A549 (cell line): ENCODE measurements at regions not wholly inside any gene's neighbourhood (a gene's known extent, or its start where the extent isn't known, plus 50 kb on each side); places are given as distances from the start of the nearest gene placed in this dataset.

Experiments used
- ATAC-seq, 2 experiments: fragments of 200-7000 bp in 1 of 2; fragments of >200 bp in 1 of 2; cut with Nextera tagmentation in 1 of 2; cut with Tn5 transposase in 1 of 2; 3 replicates each; pipeline versions ENCODE4 v1.8.0 to v1.9.1; 2018 to 2020; ENCODE audit warnings: mild to moderate bottlenecking in 1 of 2, moderate library complexity in 1 of 2
- CTCF ChIA-PET: fragments of 300-600 bp; sonication (Branson Sonifier 250); formaldehyde crosslinking; extraction: SDS; loops from one replicate; lab custom pipeline; 2021; ENCODE audit warnings: antibody characterized with exemption, inconsistent platforms; lab: Yijun Ruan, JAX
- POLR2A ChIA-PET: fragments of 350-600 bp; formaldehyde crosslinking; extraction: SDS; loops from one replicate; lab custom pipeline; 2021; ENCODE audit warnings: antibody characterized with exemption, inconsistent platforms; lab: Yijun Ruan, JAX
- DNase-seq, 2 experiments: peaks; one replicate each; pipeline versions ENCODE4 v3.0.0 to v3.0.0-alpha.2; 2011 to 2016; ENCODE audit warnings: low read depth in 1 of 2, low spot score in 1 of 2
- FAIRE-seq: peaks from 2 replicates; lab custom pipeline; 2011; peaks lifted over from hg19 to GRCh38; lab: Jason Lieb, UNC
- H3K27ac ChIP-seq, 2 experiments: fragments of >200 bp; sonication (Bioruptor Twin); formaldehyde crosslinking; 3 replicates each; pipeline ENCODE4 v1.5.1; 2016 to 2017
- H3K4me1 ChIP-seq: fragments of >200 bp; sonication (Bioruptor Twin); formaldehyde crosslinking; 3 replicates; pipeline ENCODE4 v1.6.1; 2016
- H3K4me2 ChIP-seq: fragments of >200 bp; sonication (Bioruptor Twin); formaldehyde crosslinking; 3 replicates; pipeline ENCODE4 v1.6.1; 2016
- H3K4me3 ChIP-seq: fragments of >200 bp; sonication (Bioruptor Twin); formaldehyde crosslinking; 3 replicates; pipeline ENCODE4 v1.5.1; 2016
- H3K9me3 ChIP-seq: fragments of >200 bp; sonication (Bioruptor Twin); formaldehyde crosslinking; 3 replicates; pipeline ENCODE4 v1.6.1; 2016
- BHLHE40 ChIP-seq: IDR thresholded peaks from 2 replicates; pipeline ENCODE4 v1.6.1; 2012; ENCODE audit warnings: low read depth, low read length, inconsistent platforms
- CEBPB ChIP-seq, 2 experiments: fragments of >200 bp in 1 of 2; sonication (Bioruptor Twin) in 1 of 2; formaldehyde crosslinking in 1 of 2; IDR thresholded peaks; 2 replicates each; pipeline ENCODE4 v1.6.1; 2012 to 2016
- CHD2 ChIP-seq: fragments of 150-350 bp; IDR thresholded peaks from 2 replicates; pipeline ENCODE4 v1.6.1; 2014; ENCODE audit warnings: low read length; ENCODE audit not compliant: partially characterized antibody
- CHD4 ChIP-seq: fragments of 200-600 bp; sonication (generic); IDR thresholded peaks from 2 replicates; pipeline ENCODE4 v1.6.1; 2016; ENCODE audit warnings: antibody characterized with exemption, mild to moderate bottlenecking, borderline replicate concordance
- CTCF ChIP-seq: fragments of >200 bp; sonication (Bioruptor Twin); formaldehyde crosslinking; IDR thresholded peaks from 3 replicates; pipeline ENCODE4 v1.5.1; 2016
- E2F6 ChIP-seq: IDR thresholded peaks from 2 replicates; pipeline ENCODE4 v1.6.1; 2012; ENCODE audit warnings: low read depth, borderline replicate concordance
- EHMT2 ChIP-seq: fragments of 200-600 bp; sonication (generic); IDR thresholded peaks from 2 replicates; pipeline ENCODE4 v1.6.1; 2016; ENCODE audit warnings: antibody characterized with exemption, low read depth, mild to moderate bottlenecking, moderate library complexity
- FOXS1 ChIP-seq: fragments of 250-450 bp; sonication (Bioruptor Pico); IDR thresholded peaks from 2 replicates; pipeline ENCODE4 v1.5.0; 2020; ENCODE audit warnings: mild to moderate bottlenecking, moderate library complexity
- GATA3 ChIP-seq: IDR thresholded peaks from 2 replicates; pipeline ENCODE4 v1.6.1; 2012; ENCODE audit warnings: borderline replicate concordance
- HEYL ChIP-seq: fragments of 250-450 bp; sonication (Bioruptor Pico); IDR thresholded peaks from 2 replicates; pipeline ENCODE4 v1.8.0; 2021; ENCODE audit warnings: mild to moderate bottlenecking, moderate library complexity
- HOXB5 ChIP-seq: fragments of 250-450 bp; sonication (Bioruptor Pico); IDR thresholded peaks from 2 replicates; pipeline ENCODE4 v1.5.0; 2020; ENCODE audit warnings: mild to moderate bottlenecking, moderate library complexity
- JUN ChIP-seq, 2 experiments: fragments of >200 bp; sonication (Bioruptor Twin); formaldehyde crosslinking; IDR thresholded peaks; 2 replicates in 1 of 2; 3 replicates in 1 of 2; pipeline ENCODE4 v1.6.1; 2016 to 2017
- JUNB ChIP-seq: fragments of >200 bp; sonication (Bioruptor Twin); formaldehyde crosslinking; IDR thresholded peaks from 2 replicates; pipeline ENCODE4 v1.6.1; 2016
- KDM1A ChIP-seq: fragments of 200-600 bp; sonication (generic); IDR thresholded peaks from 2 replicates; pipeline ENCODE4 v1.6.1; 2016; ENCODE audit warnings: low read depth, mild to moderate bottlenecking
- KDM5A ChIP-seq: fragments of 200-600 bp; sonication (generic); IDR thresholded peaks from 2 replicates; pipeline ENCODE4 v1.6.1; 2016; ENCODE audit warnings: antibody characterized with exemption, mild to moderate bottlenecking
- MAFK ChIP-seq: fragments of 450-650 bp; IDR thresholded peaks from 2 replicates; pipeline ENCODE4 v1.6.1; 2014; ENCODE audit not compliant: partially characterized antibody
- MAX ChIP-seq: IDR thresholded peaks from 2 replicates; pipeline ENCODE4 v1.6.1; 2012
- NPAS2 ChIP-seq: fragments of 250-450 bp; sonication (Bioruptor Pico); IDR thresholded peaks from 2 replicates; pipeline ENCODE4 v1.8.0; 2022; ENCODE audit warnings: mild to moderate bottlenecking, moderate library complexity, borderline replicate concordance
- PHF8 ChIP-seq: fragments of 200-600 bp; sonication (generic); IDR thresholded peaks from 2 replicates; pipeline ENCODE4 v1.6.1; 2016; ENCODE audit warnings: low read depth, mild to moderate bottlenecking, antibody characterized with exemption, moderate library complexity, borderline replicate concordance
- RARB ChIP-seq: fragments of 250-450 bp; sonication (Bioruptor Pico); IDR thresholded peaks from 2 replicates; pipeline ENCODE4 v1.8.0; 2021; ENCODE audit warnings: mild to moderate bottlenecking, moderate library complexity
- REST ChIP-seq: fragments of 200-600 bp; sonication (generic); IDR thresholded peaks from 2 replicates; pipeline ENCODE4 v1.6.1; 2016; ENCODE audit warnings: antibody characterized with exemption, mild to moderate bottlenecking, moderate library complexity
- RFX5 ChIP-seq: fragments of 450-650 bp; IDR thresholded peaks from 2 replicates; pipeline ENCODE4 v1.7.1; 2014; ENCODE audit warnings: antibody characterized with exemption, mild to moderate bottlenecking, moderate library complexity
- RNF2 ChIP-seq: fragments of 200-600 bp; sonication (generic); IDR thresholded peaks from 2 replicates; pipeline ENCODE4 v1.6.1; 2016; ENCODE audit warnings: low read depth, mild to moderate bottlenecking, antibody characterized with exemption, moderate library complexity, borderline replicate concordance
- TP53 ChIP-seq: fragments of 250-450 bp; sonication (Bioruptor Pico); IDR thresholded peaks from 2 replicates; pipeline ENCODE4 v1.5.0; 2021; ENCODE audit warnings: mild to moderate bottlenecking, moderate library complexity
- USF2 ChIP-seq: fragments of 450-650 bp; IDR thresholded peaks from 2 replicates; pipeline ENCODE4 v1.6.1; 2014; ENCODE audit warnings: antibody characterized with exemption
- ZFP36 ChIP-seq: fragments of 450-650 bp; IDR thresholded peaks from 2 replicates; pipeline ENCODE4 v1.6.1; 2014; ENCODE audit warnings: borderline replicate concordance; ENCODE audit not compliant: partially characterized antibody
- ZNF302 ChIP-seq: fragments of 250-450 bp; sonication (Bioruptor Pico); IDR thresholded peaks from 2 replicates; pipeline ENCODE4 v1.9.0; 2021; ENCODE audit warnings: inconsistent platforms, mild to moderate bottlenecking, moderate library complexity
- WGBS: methylation state at CpG from one replicate; pipeline ENCODE4 v1.1.6; 2017; ENCODE audit errors: missing lambda C conversion rate; 5-methylcytosine and 5-hydroxymethylcytosine counted together

GRCh38 chr7:19920705-19921104, 147.3 kb upstream of the TMEM196 start:
- Histone ChIP-seq H3K4me2 (no peak overlapping the region), H3K4me3 (no peak overlapping the region), H3K9me3 (no peaks in the 10 kb centered on the region), H3K27ac (no peak overlapping the region), H3K4me1 (peaks cover 6% of the 10 kb centered on the region)
- FAIRE-seq (no peak), ATAC-seq (no peak), DNase-seq (no peak)
- TF ChIP-seq MAX (no peak), RFX5 (no peak), CHD4 (no peak), FOXS1 (no peak), JUNB (no peak), BHLHE40 (no peak), HEYL (CRISPR knock-in tag) (no peak), ZNF302 (CRISPR knock-in tag) (no peak), E2F6 (no peak), GATA3 (no peak), HOXB5 (CRISPR knock-in tag) (no peak), NPAS2 (CRISPR knock-in tag) (no peak), CHD2 (no peak), EHMT2 (no peak), TP53 (CRISPR knock-in tag) (no peak), KDM1A (no peak), PHF8 (no peak), MAFK (no peak), USF2 (no peak)
- CTCF ChIA-PET = no interaction called here
- POLR2A ChIA-PET = no interaction called here
- 86% methylated on average over 7 of the region's 7 CpGs for WGBS

GRCh38 chr7:19920166-19920565, 146.7 kb upstream of the TMEM196 start:
- H3K27ac ChIP-seq = no peak overlapping the region
- FAIRE-seq = peak; percentile 32
- ATAC-seq = no peak

More at GRCh38 chr7:19920166-19920565, 146.7 kb upstream of the TMEM196 start:
- peaks cover 8% of the 10 kb centered on the region for H3K4me1 ChIP-seq
- ChIA-PET POLR2A (no interaction called here), CTCF (no interaction called here)
- no peak overlapping the region for H3K4me3 ChIP-seq
- TF ChIP-seq RNF2 (no peak), REST (no peak), KDM5A (no peak), MAX (no peak), CEBPB (IDR thresholded peaks at IDR 0.05) (no peak), JUN (IDR thresholded peaks at IDR 0.05) (no peak), CTCF (no peak), CHD2 (no peak), ZFP36 (no peak), RARB (CRISPR knock-in tag) (no peak)
- 88% methylated on average over 6 of the region's 6 CpGs for WGBS
- no peak overlapping the region for H3K4me2 ChIP-seq
- DNase-seq = no peak
- no peaks in the 10 kb centered on the region for H3K9me3 ChIP-seq
